Effector CD4-positive, alpha-beta T cell (primary cell): ENCODE measurements at regions not wholly inside any gene's neighbourhood (a gene's known extent, or its start where the extent isn't known, plus 50 kb on each side); places are given as distances from the start of the nearest gene placed in this dataset.
A peak's percentile ranks its signal among the peaks of the same experiment; 100 is the strongest.

Experiments used
- DNase-seq: peaks from one replicate; pipeline ENCODE4 v3.0.0-alpha.2; 2020

DNA sequence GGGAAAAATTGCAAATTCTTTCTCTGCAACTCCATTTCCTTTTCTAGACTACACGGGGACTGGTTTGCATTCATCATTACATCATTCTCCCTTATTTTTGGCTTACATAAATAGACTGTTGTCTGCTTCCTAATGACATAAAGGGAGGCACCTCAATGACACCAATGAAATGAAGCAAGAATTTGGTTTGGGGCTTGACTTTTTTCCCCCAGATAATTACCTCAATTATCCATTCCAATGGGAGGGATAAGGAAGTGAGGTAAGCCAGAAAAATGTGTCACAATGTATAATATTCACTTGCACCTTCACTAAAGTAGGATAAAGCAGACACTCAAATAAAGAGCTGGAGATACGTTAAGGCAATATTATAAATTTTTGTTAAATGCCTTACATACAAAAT, 240.6 kb upstream of the GRIP1 start:
- no peak for DNase-seq

DNA sequence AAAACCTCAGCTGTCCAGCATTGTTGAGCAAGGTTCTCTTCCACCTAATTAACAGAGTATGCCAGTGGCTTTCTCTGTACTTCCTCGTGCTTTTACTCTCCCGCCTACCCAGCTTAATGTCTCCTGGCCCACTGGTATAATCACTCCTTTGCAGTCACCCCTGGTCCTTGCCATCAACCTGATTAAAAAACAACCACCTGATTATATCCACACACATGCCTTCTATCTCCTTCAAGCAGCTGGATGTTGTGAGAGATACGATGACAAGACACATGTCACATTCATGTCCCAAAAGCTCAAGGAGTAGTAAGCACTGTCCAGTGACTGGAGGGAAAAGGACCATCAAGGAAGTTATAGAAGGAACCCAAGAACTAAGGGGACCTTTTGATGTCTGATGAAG, 241.3 kb upstream of the GRIP1 start:
- no peak for DNase-seq

DNA sequence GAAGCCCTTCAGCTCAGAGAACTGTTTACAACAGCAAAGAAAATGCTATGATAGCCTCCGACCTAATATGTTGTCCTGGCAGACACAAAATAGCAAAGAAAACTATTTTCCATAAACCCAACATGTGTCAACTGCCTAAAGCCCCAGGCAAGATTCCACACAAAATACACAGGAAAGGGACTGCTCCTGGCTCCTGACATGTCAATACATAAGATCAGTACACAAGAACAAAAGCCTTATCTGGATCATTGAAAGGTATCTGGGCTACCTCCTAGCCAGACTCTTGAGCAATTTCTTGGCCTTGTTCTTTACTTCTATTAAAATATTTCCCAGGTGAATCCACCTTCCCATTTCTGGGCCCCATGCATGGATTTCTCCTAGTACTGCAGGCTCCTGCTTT, 242.3 kb upstream of the GRIP1 start:
- no peak for DNase-seq

DNA sequence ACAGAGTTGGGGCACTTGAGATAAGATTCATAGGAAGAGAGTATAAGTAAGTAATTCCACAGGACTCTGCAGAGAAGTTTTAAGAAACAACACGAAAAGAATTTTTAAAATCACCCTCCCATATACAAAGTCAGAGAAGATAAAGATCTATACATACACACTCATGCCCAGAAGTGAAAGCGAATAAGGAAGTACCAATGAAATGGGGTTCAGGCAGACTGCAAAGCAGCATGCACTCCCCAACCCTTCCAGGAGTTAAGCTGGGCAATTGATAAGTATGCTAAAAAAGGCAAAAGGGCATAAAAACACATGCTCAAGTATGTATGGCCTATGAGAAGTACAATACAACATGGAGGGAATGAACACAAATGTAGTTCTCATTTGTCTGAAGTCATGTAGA, 246.2 kb upstream of the GRIP1 start:
- DNase-seq, result no peak

DNA sequence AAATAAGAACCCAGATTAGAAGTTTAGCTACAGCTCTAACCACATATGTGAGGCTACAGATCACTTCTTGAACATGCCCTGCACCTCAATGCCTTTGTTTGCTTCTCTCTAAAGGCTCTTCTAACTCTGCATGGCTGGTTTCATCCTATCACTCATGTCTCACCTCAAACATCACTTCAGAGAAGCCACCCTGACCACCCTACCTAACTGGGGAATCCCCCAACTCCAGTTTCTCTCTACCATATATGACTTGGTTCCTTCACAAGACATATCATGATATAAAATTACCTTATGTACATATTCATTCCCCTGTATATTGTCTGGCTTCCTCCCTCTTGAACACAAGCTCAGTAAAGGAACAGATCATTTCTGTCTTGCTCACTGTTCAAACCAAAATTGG, 250.2 kb upstream of the GRIP1 start:
- DNase-seq, result no peak

DNA sequence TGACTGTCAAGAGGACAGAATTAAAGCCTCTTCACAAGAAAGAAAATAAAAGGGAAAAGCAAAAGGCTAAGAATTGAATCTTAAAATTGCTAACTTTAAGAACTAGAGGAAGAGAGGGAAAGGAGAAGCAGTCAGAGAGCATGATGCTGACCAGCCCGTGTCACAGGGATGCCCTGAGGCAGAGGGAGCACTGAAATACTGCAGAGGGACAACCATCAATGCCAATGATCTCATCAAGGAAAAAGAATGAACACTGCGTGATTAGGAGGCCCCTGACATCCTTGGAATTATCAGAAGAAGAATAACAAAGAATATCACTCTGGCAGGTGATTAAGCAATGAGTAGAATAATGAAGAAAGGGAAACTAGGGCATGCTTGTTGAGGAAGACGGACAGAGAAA, 252.2 kb upstream of the GRIP1 start:
- DNase-seq, result no peak

DNA sequence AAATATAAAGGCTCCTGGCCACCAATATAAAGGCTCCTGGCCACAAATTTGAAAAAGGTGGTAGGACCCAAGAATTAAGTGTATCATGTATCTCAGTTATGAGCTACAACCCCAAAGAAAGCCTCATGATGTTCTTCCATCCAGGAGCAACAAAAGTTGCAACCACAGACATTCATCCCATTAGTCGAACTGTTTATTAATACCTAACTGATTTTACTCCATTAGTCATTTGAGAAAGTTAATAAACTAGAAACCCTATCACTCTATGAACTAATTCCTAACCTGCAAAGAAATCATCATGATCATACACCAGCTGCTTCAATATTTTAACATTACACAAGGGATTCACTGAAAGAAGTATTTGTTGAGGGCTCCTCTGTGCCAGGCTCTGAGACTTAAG, 253.2 kb upstream of the GRIP1 start:
- DNase-seq, result no peak

DNA sequence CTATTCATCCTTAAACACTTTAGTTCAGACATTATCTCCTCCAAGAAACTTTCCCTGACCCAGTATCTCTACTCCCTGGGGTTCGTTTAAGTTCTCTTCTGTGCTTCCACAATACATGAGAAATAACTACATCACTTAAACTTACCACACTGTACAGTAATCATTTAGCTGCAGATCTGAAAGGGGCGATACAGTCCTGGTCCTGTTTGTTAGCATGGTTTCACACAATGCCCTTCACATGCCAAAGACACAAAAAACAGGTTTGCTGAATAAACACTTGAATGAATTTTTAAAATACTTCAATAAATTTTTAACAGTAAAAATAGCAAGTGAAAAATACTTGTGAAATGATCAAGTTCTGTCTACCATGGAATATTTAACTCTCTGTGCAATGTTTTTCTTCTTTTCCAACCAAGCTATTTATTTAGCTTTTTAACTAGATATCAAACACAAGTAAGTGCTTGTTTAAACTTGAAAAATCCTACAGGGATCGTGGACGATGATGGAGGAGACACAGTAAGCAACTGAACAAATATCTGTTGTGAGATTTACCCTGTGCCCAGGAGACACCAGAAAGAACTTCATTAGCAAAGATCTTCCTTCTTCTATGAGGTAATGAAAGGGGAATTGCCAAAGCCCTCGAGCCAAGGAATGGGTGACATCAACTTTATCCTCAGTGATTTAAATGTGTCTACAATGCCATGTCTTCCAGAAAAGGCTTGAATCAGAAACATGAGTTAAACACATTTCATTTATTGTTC, 255.6 kb upstream of the GRIP1 start:
- DNase-seq, result no peak

DNA sequence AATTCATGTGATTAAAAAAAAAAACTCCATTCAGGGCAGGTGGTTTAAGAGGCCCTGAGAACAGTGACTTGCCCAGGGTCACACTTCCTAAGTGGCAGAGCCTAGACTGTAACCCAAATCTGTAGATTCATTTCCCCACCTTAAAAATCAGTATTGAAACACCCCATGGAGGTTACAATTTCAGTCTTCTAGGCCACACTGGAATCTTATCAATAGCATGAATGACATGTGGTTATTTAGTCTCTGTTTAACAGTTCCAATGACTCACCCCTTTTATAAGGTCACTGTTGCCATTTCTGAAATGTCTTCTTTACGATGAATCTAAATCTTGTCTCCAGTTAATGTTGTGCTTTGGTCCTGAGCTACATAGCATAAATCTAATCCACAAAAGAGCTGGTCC, 262.3 kb upstream of the GRIP1 start:
- no peak for DNase-seq

DNA sequence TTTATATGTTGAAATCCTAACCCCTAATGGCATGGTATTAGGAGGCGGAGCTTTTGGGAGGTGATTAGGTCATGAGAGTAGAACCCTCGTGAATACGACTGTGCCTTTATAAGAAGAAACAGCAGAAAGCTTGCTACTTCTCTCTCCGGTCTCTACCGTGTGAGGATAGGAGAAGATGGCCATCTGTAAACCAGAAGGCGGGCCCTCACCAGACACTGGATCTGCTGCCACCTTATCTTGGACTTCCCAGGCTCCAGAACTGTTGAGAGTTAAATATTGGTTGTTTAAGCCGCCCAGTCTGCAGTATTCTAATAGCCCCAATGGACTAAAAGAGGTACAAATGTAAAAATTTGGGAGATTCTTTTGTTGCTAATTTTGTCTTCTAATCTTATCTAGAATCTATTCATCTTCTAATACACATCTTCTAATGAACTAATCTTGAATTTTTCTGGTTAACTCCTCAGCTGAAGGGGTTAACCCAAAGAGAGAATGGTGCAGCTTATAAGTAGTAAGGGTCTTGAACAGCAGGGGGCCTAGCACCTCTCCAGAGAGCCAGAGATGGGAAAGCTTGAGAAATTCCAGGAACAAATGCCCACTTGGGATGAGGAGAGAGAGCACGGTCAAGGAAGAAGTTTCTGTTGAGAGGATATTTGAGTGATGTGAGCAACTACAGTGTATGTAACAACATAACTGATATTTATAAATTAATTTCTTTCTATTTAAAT, 264.0 kb upstream of the GRIP1 start:
- no peak for DNase-seq

DNA sequence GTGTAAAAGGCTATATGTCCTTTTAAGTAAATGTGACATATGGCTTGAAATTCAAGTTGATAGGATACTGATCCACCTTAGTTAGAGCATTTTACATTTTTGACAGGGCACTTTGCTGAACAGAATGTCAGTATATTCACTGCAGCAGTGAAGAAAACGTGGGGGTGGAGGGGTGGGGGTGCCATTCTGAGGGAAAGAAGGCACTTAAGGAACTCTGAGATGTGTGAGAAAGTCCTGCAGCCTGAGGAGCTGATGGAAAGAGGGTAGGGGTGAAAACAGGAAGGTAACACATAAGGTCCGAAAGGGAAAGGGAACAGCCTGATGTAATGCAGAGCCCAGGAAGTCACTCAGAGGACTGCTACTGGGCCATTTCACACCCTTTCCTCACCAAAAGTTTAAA, 265.5 kb upstream of the GRIP1 start:
- DNase-seq, result no peak

DNA sequence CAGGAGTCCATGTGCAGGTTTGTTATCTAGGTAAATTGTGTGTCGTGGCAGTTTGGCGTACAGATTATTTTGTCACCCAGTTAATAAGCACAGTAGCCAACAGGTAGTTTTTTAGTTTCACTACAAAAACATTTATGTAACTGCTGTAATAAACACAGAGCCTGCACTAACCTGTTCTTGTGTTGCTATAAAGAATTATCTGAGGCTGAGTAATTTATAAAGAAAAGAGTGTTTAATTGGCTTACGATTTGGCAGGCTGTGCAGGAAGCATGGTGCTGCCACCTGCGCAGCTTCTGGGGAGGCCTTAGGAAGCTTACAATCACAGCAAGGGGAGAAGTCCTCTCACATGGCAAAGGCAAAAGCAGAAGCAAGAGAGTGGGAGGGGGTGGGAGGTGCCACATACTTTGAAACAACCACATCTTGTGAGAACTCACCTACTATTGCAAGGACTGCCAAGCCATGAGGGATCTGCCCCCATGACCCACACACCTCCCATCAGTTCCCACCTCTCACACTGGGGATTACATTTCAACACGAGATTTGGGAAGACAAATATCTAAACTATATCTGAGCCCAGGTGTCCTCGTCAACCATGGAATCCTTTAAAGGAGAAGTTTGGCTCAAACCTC, 266.4 kb upstream of the GRIP1 start:
- DNase-seq, result no peak

DNA sequence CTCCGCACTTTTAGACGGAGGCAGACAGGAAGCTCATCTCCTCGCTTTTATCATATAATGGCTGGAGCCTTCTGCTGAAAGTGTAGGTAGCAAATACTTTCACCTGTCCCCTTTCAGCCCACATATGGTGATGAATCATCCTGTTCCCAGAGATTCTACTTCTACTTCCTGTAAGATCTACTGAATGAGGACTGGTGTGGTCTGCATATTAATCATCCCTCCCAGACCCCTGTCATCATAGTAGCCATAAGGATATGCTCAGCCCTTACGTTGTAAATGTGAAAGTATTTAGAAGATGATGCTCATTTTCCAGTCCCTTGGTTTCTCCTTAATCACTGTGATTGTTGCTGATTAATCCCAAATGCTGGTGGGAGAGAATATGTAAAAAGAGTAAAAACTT, 268.2 kb upstream of the GRIP1 start:
- no peak for DNase-seq

DNA sequence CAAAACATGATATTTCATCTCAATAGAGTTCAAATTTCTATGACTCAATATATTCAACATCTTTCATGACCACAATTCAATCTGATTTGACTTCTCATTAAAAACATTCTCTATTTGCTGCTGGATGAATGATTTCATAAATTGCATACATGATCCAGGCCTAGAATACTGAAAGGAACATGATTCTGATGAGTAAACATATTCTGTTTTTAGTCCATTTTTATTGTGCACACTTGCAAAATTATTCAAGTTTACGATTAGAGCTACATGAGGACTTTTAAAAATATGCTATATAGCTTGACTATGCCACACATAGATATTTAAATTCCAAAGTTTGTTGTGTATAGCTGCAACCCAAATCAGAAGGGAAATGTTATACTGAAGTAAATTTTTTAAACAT, 273.8 kb upstream of the GRIP1 start:
- no peak for DNase-seq

DNA sequence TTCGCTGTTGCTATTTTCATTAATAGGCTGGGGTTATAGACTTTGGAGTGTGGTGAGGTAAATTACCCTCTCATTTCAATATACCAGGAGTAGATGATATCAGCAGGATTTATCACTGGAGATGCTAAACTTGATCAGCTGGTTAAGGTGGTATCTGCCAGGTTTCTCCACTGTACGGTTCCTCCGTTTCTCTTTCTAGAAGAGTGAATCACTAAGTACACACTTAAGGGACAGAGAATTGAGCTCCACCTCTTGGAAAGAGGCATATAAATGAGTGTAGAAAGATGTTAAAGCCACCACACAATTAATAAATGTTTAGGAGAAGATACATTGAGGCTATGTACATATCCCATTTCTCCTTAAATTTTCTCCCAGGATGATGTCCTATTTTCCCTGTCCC, 277.4 kb upstream of the GRIP1 start:
- DNase-seq, result no peak

DNA sequence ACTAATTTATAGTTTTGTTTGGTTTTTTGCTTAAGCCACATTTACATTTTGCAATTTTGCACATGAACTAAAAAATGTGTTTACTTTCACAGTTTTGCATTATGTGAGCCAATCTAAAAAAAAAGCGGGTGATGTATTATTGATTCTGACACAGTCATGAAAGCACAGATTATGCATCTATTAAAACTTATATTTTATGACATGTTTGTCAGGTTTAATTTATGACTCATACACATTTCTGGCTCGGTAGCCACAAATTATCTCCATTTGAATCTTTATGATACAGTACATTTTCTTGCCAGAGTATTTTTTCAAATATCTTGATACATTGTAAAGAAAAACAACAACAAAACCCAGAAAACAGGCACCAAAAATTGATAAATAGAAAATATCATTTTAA, 280.4 kb upstream of the GRIP1 start:
- no peak for DNase-seq

DNA sequence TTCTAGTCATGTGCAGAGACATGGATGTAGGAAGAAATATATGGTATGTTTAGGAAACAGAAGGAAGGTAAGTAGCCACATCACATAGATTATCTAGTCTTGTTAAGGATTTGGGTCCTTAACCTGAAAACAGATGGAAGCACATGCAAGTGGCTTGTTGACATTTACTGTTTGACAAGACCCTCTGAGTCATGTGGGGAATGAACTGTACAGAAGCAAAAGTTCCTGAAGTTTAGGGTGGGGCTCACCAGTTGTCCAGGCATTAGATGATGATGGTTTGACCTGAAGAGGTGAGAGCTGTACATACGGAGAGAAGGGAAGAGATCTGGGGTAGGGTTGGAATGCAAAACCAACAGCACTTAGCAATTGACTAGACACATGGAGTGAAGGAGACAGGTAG, 281.1 kb upstream of the GRIP1 start:
- no peak for DNase-seq

DNA sequence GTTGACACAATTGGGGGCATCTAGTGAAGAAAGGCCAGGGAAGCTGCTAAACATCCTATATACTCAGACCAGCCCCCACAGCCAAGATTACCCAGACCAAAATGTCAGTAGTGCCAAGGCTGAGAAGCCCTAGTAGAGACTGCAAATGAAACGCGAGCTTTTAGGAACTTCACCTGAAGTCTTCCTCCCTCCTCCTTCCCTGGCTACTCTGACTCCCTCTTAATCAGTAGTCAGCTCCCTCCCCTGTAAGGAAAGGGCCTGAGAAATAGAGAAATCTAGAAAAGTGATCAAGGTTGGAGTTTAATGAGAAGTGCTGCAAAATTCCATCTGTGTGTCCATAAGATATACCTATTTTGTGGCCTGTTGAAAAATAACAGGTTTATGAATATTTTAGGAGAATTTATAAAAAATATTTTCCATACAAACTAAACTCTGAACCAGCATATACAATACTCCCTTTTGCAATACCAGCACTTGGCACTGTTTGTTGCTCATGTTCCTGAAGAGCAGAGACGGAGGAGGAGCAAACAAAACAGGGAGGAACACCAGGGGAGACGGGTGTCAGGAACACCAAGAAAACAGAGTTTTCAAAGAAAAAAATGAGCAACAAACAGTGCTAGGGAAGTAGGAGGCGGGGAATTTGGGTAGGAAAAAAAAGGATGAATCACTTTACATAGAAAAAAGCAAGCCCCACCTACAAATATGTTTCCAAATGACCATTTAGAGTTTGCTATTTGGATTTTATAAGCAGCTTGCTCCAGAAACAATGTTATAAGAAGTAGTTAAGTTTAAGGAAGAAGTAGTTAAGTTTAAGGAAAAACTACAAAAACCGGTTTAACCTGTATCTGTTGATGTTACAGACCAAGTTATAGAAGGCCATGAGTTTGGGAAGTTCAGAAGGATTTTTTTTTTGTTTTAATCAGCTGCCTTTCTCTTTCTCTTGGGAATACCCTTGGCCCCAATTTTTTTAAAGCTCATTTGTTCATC, 282.1 kb upstream of the GRIP1 start:
- DNase-seq, result no peak

DNA sequence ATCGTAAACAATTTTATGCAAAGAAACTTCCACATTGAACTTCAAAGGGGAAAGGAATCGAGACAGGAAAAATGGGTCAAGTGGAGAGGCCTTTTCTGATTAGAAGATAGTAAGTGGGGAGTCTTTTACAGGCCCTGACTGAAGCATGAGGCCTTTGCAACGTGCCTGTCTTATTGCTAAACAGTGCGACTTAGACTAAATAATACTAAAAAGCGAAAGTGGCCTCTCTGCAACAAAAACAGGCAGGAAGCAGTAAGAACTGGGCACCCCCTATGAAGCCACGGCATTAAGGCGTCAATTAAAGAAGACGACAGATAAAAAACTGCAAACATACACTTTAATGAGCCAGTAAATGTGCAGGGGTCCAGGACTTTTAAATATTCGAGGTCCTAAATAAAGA, 283.4 kb upstream of the GRIP1 start:
- DNase-seq, result no peak

DNA sequence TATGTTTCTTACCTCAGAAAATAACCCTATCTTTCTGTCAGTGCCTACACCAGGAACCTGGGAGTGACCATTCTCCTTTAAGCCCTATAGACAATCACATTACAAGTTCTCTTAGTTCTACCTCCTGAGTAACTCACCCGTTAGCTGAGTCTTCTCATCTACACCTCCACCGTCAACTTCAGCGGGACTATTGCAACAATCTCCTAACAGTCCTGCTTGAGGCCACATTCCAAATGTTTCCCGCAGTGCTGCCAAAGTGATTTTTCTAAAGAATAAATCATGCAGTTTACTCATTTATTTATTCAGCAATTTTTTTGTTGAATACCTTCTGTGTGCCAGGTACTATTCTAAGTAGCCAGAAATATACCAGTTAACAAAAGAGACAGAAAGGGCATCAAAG, 285.0 kb upstream of the GRIP1 start:
- no peak for DNase-seq

DNA sequence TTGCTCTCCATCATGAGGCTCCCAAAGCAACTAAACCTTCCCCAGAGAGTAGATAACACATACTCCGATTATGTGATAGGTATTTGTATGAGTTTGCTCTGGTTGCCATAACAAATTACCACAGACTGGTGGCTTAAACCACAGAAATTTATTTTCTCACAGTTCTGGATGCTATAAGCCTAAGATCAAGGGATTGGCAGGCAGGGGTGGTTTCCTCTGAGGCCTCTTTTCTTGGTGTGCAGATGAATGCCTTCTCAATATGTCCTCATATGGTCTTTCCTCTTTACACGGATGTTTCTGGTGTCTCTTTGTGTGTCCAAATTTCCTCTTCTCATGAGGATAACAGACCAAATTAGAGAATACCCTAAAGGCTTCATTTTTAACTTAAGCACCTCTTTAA, 285.8 kb upstream of the GRIP1 start:
- DNase-seq, result peak; percentile 19

DNA sequence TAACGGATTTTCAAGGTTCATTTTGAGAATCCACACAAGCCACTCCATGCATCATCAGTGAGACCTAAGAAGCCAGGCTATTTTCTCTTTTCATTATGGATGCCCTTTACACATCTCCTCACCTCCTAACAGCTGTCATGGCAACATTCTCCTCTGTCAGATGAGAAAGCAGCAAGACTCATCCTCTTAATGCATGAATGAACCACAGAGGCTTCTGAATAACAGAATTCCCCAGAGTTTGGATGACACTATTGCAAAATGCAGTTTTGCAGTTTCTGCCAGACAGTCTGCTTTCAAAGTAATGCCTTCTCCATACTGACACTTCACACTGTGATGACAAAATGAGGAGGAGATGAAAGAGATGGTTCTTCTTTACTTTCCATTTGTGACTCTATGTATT, 286.7 kb upstream of the GRIP1 start:
- no peak for DNase-seq

DNA sequence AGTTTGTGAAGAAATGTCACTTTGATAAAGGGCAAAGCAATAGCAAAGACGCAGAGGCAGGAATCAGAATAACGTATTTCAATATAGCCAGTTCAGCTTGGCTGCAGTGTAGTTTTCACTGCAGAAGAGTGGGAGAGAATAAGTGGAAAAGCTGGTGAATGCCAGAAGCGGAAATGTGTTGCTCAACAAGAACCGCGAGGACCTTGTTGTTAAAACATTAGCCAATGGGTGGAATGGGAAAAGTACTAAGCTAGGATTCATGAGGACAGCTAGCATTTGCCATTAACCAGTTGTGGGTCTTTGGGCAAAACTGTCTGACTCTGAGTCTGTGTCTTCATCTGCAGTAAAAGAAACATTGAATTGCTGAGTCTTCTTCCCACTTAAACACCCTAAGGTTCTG, 292.9 kb upstream of the GRIP1 start:
- DNase-seq, result no peak
